IMR-90 (cell line): ENCODE measurements at regions not wholly inside any gene's neighbourhood (a gene's known extent, or its start where the extent isn't known, plus 50 kb on each side); places are given as distances from the start of the nearest gene placed in this dataset.

ENCODE experiments used
- ATAC-seq: fragments of 200-7000 bp; cut with Tn5 transposase; 2 replicates; pipeline ENCODE4 v1.9.1; 2020; ENCODE audit warnings: low read depth, mild to moderate bottlenecking, moderate library complexity
- BruUV-seq: library from RNA; stranded (reverse); fragments of 400-500 nt; replicated peaks from 2 replicates; lab custom pipeline; 2021; lab: Mats Ljungman, UMichigan
- CTCF ChIA-PET: fragments of 300-600 bp; formaldehyde crosslinking; extraction: SDS; loops from one replicate; lab custom pipeline; 2021; ENCODE audit warnings: antibody characterized with exemption; lab: Yijun Ruan, JAX
- POLR2A ChIA-PET: fragments of 300-600 bp; sonication (Branson Sonifier 250); formaldehyde crosslinking; loops from one replicate; lab custom pipeline; 2022; ENCODE audit warnings: antibody characterized with exemption; ENCODE audit not compliant: unreplicated experiment; lab: Charles Lee
- DNase-seq: peaks from one replicate; pipeline ENCODE4 v3.0.0; 2013
- H2AFZ ChIP-seq: replicated peaks from 2 replicates; pipeline ENCODE3; 2013; ENCODE audit warnings: low read length, mild to moderate bottlenecking; ENCODE audit not compliant: poor library complexity
- H2AK5ac ChIP-seq: 2 replicates; pipeline ENCODE4 v1.6.1; 2013; ENCODE audit warnings: low read depth, low read length, inconsistent platforms
- H2AK9ac ChIP-seq: replicated peaks from 2 replicates; pipeline ENCODE3; 2013; ENCODE audit warnings: mild to moderate bottlenecking, low read depth, low read length, moderate library complexity; ENCODE audit not compliant: poor library complexity
- H2BK120ac ChIP-seq: 2 replicates; pipeline ENCODE4 v1.6.1; 2013; ENCODE audit warnings: low read depth, low read length, inconsistent platforms
- H2BK15ac ChIP-seq: 3 replicates; pipeline ENCODE4 v1.6.1; 2013; ENCODE audit warnings: low read depth, low read length, inconsistent platforms
- H2BK20ac ChIP-seq: 2 replicates; pipeline ENCODE4 v1.6.1; 2013; ENCODE audit warnings: low read depth, mild to moderate bottlenecking, inconsistent platforms, low read length, moderate library complexity
- H2BK5ac ChIP-seq: 2 replicates; pipeline ENCODE4 v1.6.1; 2013; ENCODE audit warnings: mild to moderate bottlenecking, low read depth, low read length, inconsistent platforms; ENCODE audit not compliant: poor library complexity, severe bottlenecking
- H3K14ac ChIP-seq: replicated peaks from 2 replicates; pipeline ENCODE4 v1.6.1; 2013; ENCODE audit warnings: low read depth, low read length, inconsistent platforms
- H3K18ac ChIP-seq: 2 replicates; pipeline ENCODE4 v1.6.1; 2013; ENCODE audit warnings: low read depth, low read length, control low read depth
- H3K23ac ChIP-seq: 2 replicates; pipeline ENCODE4 v1.6.1; 2013; ENCODE audit warnings: low read depth, low read length, inconsistent platforms
- H3K27ac ChIP-seq: 2 replicates; pipeline ENCODE4 v1.5.1; 2013; ENCODE audit warnings: mild to moderate bottlenecking, control low read depth, low read length; ENCODE audit not compliant: insufficient read depth
- H3K27me3 ChIP-seq: 2 replicates; pipeline ENCODE4 v1.6.1; 2013; ENCODE audit warnings: low read length; ENCODE audit not compliant: control insufficient read depth, insufficient read depth
- H3K36me3 ChIP-seq: 2 replicates; pipeline ENCODE4 v1.6.1; 2013; ENCODE audit warnings: low read length, mixed read lengths; ENCODE audit not compliant: control insufficient read depth, insufficient read depth
- H3K4ac ChIP-seq: 2 replicates; pipeline ENCODE4 v1.6.1; 2013; ENCODE audit warnings: low read depth, low read length, inconsistent platforms
- H3K4me1 ChIP-seq: 2 replicates; pipeline ENCODE4 v1.6.1; 2013; ENCODE audit warnings: low read length, mixed read lengths; ENCODE audit not compliant: control insufficient read depth, insufficient read depth
- H3K4me2 ChIP-seq: 2 replicates; pipeline ENCODE4 v1.6.1; 2013; ENCODE audit warnings: low read depth, mild to moderate bottlenecking, control low read depth, low read length, moderate library complexity
- H3K4me3 ChIP-seq: 2 replicates; pipeline ENCODE4 v1.5.1; 2013; ENCODE audit warnings: low read depth, mild to moderate bottlenecking, control low read depth, low read length, moderate library complexity; ENCODE audit not compliant: insufficient read depth
- H3K56ac ChIP-seq: 2 replicates; pipeline ENCODE4 v1.6.1; 2013; ENCODE audit warnings: low read length, inconsistent platforms; ENCODE audit not compliant: insufficient read depth; ENCODE audit errors: extremely low read depth
- H3K79me1 ChIP-seq, 2 experiments: 2 replicates each; pipeline ENCODE4 v1.6.1; 2013; ENCODE audit warnings: low read length in 2 of 2, inconsistent platforms in 1 of 2, low read depth in 1 of 2
- H3K9ac ChIP-seq: 2 replicates; pipeline ENCODE4 v1.6.1; 2013; ENCODE audit warnings: low read depth, low read length, control low read depth
- H3K9me1 ChIP-seq: 2 replicates; pipeline ENCODE4 v1.6.1; 2013; ENCODE audit warnings: low read length, inconsistent platforms; ENCODE audit not compliant: insufficient read depth
- H3K9me3 ChIP-seq: 2 replicates; pipeline ENCODE4 v1.6.1; 2013; ENCODE audit warnings: low read length; ENCODE audit not compliant: control insufficient read depth, insufficient read depth
- H4K20me1 ChIP-seq: 2 replicates; pipeline ENCODE4 v1.6.1; 2013; ENCODE audit warnings: low read length, inconsistent platforms; ENCODE audit not compliant: insufficient read depth
- H4K5ac ChIP-seq: 2 replicates; pipeline ENCODE4 v1.6.1; 2013; ENCODE audit warnings: mild to moderate bottlenecking, low read depth, low read length, control low read depth
- H4K8ac ChIP-seq, 2 experiments: 2 replicates each; pipeline ENCODE4 v1.6.1; 2013; ENCODE audit warnings: low read depth in 2 of 2, low read length in 2 of 2, control low read depth in 1 of 2, inconsistent platforms in 1 of 2
- H4K91ac ChIP-seq: 2 replicates; pipeline ENCODE4 v1.6.1; 2013; ENCODE audit warnings: low read depth, low read length, inconsistent platforms; ENCODE audit not compliant: insufficient read depth
- CHD1 ChIP-seq: IDR thresholded peaks from 2 replicates; pipeline ENCODE4 v1.6.1; 2012; ENCODE audit warnings: low read depth, low read length, improper control_type of control experiment
- MAFK ChIP-seq: IDR thresholded peaks from 2 replicates; pipeline ENCODE4 v1.6.1; 2012; ENCODE audit warnings: low read depth, low read length, improper control_type of control experiment
- MAZ ChIP-seq: IDR thresholded peaks from 2 replicates; pipeline ENCODE4 v1.6.1; 2012; ENCODE audit warnings: low read depth, mild to moderate bottlenecking, low read length, improper control_type of control experiment, moderate library complexity, borderline replicate concordance
- NFE2L2 ChIP-seq: fragments of 150-350 bp; IDR thresholded peaks from 2 replicates; pipeline ENCODE4 v1.6.1; 2016; ENCODE audit warnings: low read depth, mild to moderate bottlenecking, low read length
- RAD21 ChIP-seq: IDR thresholded peaks from 2 replicates; pipeline ENCODE4 v1.6.1; 2012; ENCODE audit warnings: low read length, improper control_type of control experiment
- RFX5 ChIP-seq: IDR thresholded peaks from 2 replicates; pipeline ENCODE4 v1.8.0; 2012; ENCODE audit warnings: low read depth, mild to moderate bottlenecking, low read length, moderate library complexity
- SMC3 ChIP-seq: fragments of 150-350 bp; IDR thresholded peaks from 2 replicates; pipeline ENCODE4 v1.6.1; 2016; ENCODE audit warnings: low read depth, mild to moderate bottlenecking, antibody characterized with exemption, low read length, moderate library complexity
- USF2 ChIP-seq: fragments of 150-350 bp; IDR thresholded peaks from 2 replicates; pipeline ENCODE4 v1.6.1; 2017; ENCODE audit warnings: mild to moderate bottlenecking, antibody characterized with exemption, low read length, low read depth
- WGBS, 2 experiments: methylation state at CpG; one replicate each; pipeline versions ENCODE4 v1.1.5 to v1.1.7; 2013; ENCODE audit warnings: missing lambda C conversion rate in 2 of 2; ENCODE audit not compliant: insufficient read length in 1 of 2; ENCODE audit errors: extremely low coverage in 2 of 2; 5-methylcytosine and 5-hydroxymethylcytosine counted together
- dilution Hi-C: fragments of 300-500 bp; cut with HindIII; formaldehyde crosslinking; loops from one replicate; pipeline ENCODE4 v1.14.3; 2018; ENCODE audit warnings: low sequenced_read_pairs; ENCODE audit not compliant: unreplicated experiment
- in situ Hi-C: fragments of 300-500 bp; cut with MboI; formaldehyde crosslinking; loops from 3 replicates; pipeline ENCODE4 v1.14.3; 2019; ENCODE audit warnings: low sequenced_read_pairs, inconsistent platforms, mixed read lengths
- intact Hi-C: fragments of 100-400 bp; cut with micrococcal nuclease; formaldehyde crosslinking; loops from 2 replicates; pipeline ENCODE4 v1.10.0; 2022
- TF ChIP-seq, protein P1 (sequence below): fragments of 150-350 bp; IDR thresholded peaks from 2 replicates; pipeline ENCODE4 v1.6.1; 2016; ENCODE audit warnings: low read depth, mild to moderate bottlenecking, low read length, moderate library complexity, borderline replicate concordance

DNA sequence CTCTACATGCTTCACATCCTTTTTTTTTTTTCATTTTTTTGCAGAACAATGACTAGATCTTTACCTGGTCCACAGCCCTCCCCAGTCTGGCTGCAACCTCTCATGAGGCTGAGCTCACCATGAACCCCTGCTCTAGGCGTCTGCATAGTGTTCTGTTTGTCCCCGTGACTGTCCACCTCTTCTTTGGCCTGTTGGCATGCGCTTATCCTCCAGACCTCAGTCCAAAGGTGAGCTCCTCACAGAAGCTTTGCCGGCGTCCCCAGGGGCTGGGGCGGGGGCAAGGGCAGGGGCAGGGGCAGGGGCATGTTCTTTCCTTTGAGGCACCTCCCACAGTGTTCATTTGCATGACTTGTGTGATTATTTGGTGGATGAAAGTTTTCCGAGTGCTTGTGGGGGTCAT lies 218.4 kb upstream of the ZNF32 start:
- Histone ChIP-seq H4K5ac (peak overlapping the region; percentile 78), H3K23ac (peak overlapping the region; percentile 92; the same call in 1 of the 2 replicates), H3K4me1 (peaks cover 34% of the 10 kb centered on the region), H2BK15ac (peak overlapping the region; percentile 96; the same call in 2 of the 3 replicates), H3K79me1 (peaks cover 0 to 16% of the 10 kb centered on the region in 2 experiments; a peak in 1 of 4 replicates), H3K4ac (peak overlapping the region; percentile 93), H3K14ac (peak overlapping the region; percentile 86), H2AK9ac (peak overlapping the region; percentile 73), H3K9ac (peak overlapping the region; percentile 35; the same call in 1 of the 2 replicates), H2AFZ (peak overlapping the region; percentile 55), H3K9me3 (no peaks in the 10 kb centered on the region), H3K4me2 (no peak overlapping the region), H2BK20ac (peak overlapping the region; percentile 97), H3K27me3 (no peaks in the 10 kb centered on the region), H3K27ac (peak overlapping the region; percentile 95), H2BK5ac (peak overlapping the region; percentile 94), H2BK120ac (peak overlapping the region; percentile 98), H4K20me1 (no peaks in the 10 kb centered on the region), H4K91ac (peak overlapping the region; percentile 99), H3K56ac (peak overlapping the region; percentile 69; the same call in 1 of the 2 replicates), H3K9me1 (peaks cover 30% of the 10 kb centered on the region), H3K36me3 (no peaks in the 10 kb centered on the region), H3K18ac (peak overlapping the region; percentile 95), H4K8ac (peak overlapping the region; percentile 77 to 95), H2AK5ac (peak overlapping the region; percentile 96), H3K4me3 (no peak overlapping the region)
- in situ Hi-C loops = no loop called here
- no peak for ATAC-seq
- no peak for TF ChIP-seq USF2
- TF ChIP-seq MAFK = no peak
- TF ChIP-seq CHD1 = no peak
- no peak for TF ChIP-seq NFE2L2
- TF ChIP-seq, protein P1, sequence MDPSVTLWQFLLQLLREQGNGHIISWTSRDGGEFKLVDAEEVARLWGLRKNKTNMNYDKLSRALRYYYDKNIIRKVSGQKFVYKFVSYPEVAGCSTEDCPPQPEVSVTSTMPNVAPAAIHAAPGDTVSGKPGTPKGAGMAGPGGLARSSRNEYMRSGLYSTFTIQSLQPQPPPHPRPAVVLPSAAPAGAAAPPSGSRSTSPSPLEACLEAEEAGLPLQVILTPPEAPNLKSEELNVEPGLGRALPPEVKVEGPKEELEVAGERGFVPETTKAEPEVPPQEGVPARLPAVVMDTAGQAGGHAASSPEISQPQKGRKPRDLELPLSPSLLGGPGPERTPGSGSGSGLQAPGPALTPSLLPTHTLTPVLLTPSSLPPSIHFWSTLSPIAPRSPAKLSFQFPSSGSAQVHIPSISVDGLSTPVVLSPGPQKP = no peak
- no peak for TF ChIP-seq RAD21
- TF ChIP-seq RFX5 = no peak
- TF ChIP-seq SMC3 = no peak
- TF ChIP-seq MAZ = no peak
- intact Hi-C loops = loop anchor here (10.0 kb wide), 1 partner anchor 518 kb away; the partner anchor contains the start of gene CXCL12
- DNase-seq = no peak
- ChIA-PET POLR2A (interaction anchor here (0.5 kb wide), 1 partner anchor 1085 kb away, joined by 3 read pairs; no protein-coding TSS in a partner anchor), CTCF (interaction anchor here (1.4 to 1.5 kb wide), 2 partner anchors 11 to 22 kb away, joined by 3 read pairs; no protein-coding TSS in a partner anchor)
- no TSS peak for BruUV-seq
- dilution Hi-C loops = no loop called here
- WGBS, 2 experiments = 100% methylated on average over 1 of the region's 7 CpGs; no CpG with 5 or more reads in 1 of the 2 experiments
